ENCODE measurements at regions not wholly inside any gene's neighbourhood (a gene's known extent, or its start where the extent isn't known, plus 50 kb on each side); places are given as distances from the start of the nearest gene placed in this dataset.

- TF ChIP-seq CTCF (IDR thresholded peaks at IDR 0.05) (no peak), POLR2AphosphoS5 (IDR thresholded peaks at IDR 0.05) (no peak)
Measured at GRCh38 chr17:52823155-52823554, 664.6 kb upstream of the CA10 start.

All from stomach (tissue), 4 donors.